PC-9 (cell line): ENCODE measurements at regions not wholly inside any gene's neighbourhood (a gene's known extent, or its start where the extent isn't known, plus 50 kb on each side); places are given as distances from the start of the nearest gene placed in this dataset.

Experiments
- EZH2 ChIP-seq: fragments of 200-600 bp; sonication (generic); IDR thresholded peaks from 2 replicates; pipeline ENCODE4 v1.8.0; 2017; ENCODE audit warnings: antibody characterized with exemption, low read depth
- TF ChIP-seq, protein P1 (sequence below): fragments of 200-600 bp; sonication (generic); conservative IDR thresholded peaks from 2 replicates; pipeline ENCODE4 v1.6.1; 2017; ENCODE audit warnings: mixed run types, antibody characterized with exemption, mild to moderate bottlenecking, moderate library complexity

DNA sequence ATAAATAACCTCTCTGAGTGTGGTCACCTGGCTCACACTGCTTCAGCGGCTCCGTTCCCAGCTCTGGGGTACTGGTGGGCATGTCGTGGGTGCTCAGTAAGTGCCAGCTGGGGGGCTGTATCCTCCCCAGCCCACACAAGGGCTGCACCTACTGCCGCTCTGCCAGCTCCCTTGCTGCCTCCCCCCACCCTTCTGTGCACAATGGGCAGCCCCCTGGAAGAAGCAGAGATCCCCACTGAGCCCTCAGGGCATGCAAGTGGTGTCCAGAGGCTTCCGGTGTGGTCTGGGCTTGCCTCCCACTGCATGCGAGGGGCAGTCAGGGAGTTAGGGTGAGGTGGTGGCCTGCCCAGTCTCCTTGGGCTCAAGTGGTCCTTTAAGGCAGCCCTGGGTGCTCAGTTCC, 58.3 kb upstream of the TRPM1 start:
- TF ChIP-seq, protein P1, sequence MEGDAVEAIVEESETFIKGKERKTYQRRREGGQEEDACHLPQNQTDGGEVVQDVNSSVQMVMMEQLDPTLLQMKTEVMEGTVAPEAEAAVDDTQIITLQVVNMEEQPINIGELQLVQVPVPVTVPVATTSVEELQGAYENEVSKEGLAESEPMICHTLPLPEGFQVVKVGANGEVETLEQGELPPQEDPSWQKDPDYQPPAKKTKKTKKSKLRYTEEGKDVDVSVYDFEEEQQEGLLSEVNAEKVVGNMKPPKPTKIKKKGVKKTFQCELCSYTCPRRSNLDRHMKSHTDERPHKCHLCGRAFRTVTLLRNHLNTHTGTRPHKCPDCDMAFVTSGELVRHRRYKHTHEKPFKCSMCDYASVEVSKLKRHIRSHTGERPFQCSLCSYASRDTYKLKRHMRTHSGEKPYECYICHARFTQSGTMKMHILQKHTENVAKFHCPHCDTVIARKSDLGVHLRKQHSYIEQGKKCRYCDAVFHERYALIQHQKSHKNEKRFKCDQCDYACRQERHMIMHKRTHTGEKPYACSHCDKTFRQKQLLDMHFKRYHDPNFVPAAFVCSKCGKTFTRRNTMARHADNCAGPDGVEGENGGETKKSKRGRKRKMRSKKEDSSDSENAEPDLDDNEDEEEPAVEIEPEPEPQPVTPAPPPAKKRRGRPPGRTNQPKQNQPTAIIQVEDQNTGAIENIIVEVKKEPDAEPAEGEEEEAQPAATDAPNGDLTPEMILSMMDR = no peak
- no peak for TF ChIP-seq EZH2
